ENCODE measurements at regions not wholly inside any gene's neighbourhood (a gene's known extent, or its start where the extent isn't known, plus 50 kb on each side); places are given as distances from the start of the nearest gene placed in this dataset.
"Not testable (repeated sequence)": the region's sequence is repeated elsewhere in the genome, so short reads cannot be mapped to it uniquely, and the experiment has no call there.

GRCh38 chr12:17577405-17577804, 512.6 kb downstream of the RERGL start:
- Mint-ChIP-seq H3K4me1 (peaks cover 11% of the 10 kb centered on the region), H3K9me3 (no peaks in the 10 kb centered on the region), H3K27ac (no peak overlapping the region), H3K27me3 (ENCODE audit: insufficient read depth) (no peaks in the 10 kb centered on the region), H3K36me3 (ENCODE audit: low read depth) (no peaks in the 10 kb centered on the region), H3K4me3 (no peak overlapping the region)
- no peak overlapping the region for H3K4me3 ChIP-seq (ENCODE audit: low read length)
- H3K9ac ChIP-seq (ENCODE audit: extremely low read depth, low read length, poor library complexity, severe bottlenecking): no peak overlapping the region
- no peak overlapping the region for H3K27ac ChIP-seq (ENCODE audit: low read depth, low read length)
- no peak for TF ChIP-seq CTCF (conservative IDR thresholded peaks at IDR 0.05)
- DNase-seq: peak; percentile 49
- H3K4me1 ChIP-seq (ENCODE audit: control insufficient read depth, insufficient read depth, low read length): no peaks in the 10 kb centered on the region
- 64 to 86% methylated on average over 1 to 5 of the region's 5 CpGs for WGBS, 2 experiments (ENCODE audit: insufficient coverage in 1 of 2, insufficient read length in 1 of 2)
- no peaks in the 10 kb centered on the region for H3K9me3 ChIP-seq (ENCODE audit: control insufficient read depth, low read length)
- no peaks in the 10 kb centered on the region for H3K27me3 ChIP-seq (ENCODE audit: control insufficient read depth, insufficient read depth, low read length, poor library complexity, severe bottlenecking)
- no peaks in the 10 kb centered on the region for H3K36me3 ChIP-seq (ENCODE audit: control insufficient read depth, insufficient read depth, low read length)

GRCh38 chr12:17572250-17572649, 517.7 kb downstream of the RERGL start:
- Histone ChIP-seq H3K4me3 (ENCODE audit: low read length) (no peak overlapping the region), H3K27me3 (ENCODE audit: control insufficient read depth, insufficient read depth, low read length, poor library complexity, severe bottlenecking) (no peaks in the 10 kb centered on the region), H3K9ac (ENCODE audit: extremely low read depth, low read length, poor library complexity, severe bottlenecking) (no peak overlapping the region), H3K9me3 (ENCODE audit: control insufficient read depth, low read length) (no peaks in the 10 kb centered on the region), H3K36me3 (ENCODE audit: control insufficient read depth, insufficient read depth, low read length) (no peaks in the 10 kb centered on the region), H3K27ac (ENCODE audit: low read depth, low read length) (no peak overlapping the region), H3K4me1 (ENCODE audit: control insufficient read depth, insufficient read depth, low read length) (no peaks in the 10 kb centered on the region)
- no peaks in the 10 kb centered on the region for H3K9me3 Mint-ChIP-seq
- no peaks in the 10 kb centered on the region for H3K27me3 Mint-ChIP-seq (ENCODE audit: insufficient read depth)
- H3K4me1 Mint-ChIP-seq: peaks cover 1% of the 10 kb centered on the region
- no peak overlapping the region for H3K4me3 Mint-ChIP-seq
- H3K27ac Mint-ChIP-seq: no peak overlapping the region
- no peaks in the 10 kb centered on the region for H3K36me3 Mint-ChIP-seq (ENCODE audit: low read depth)
- no peak for DNase-seq
- TF ChIP-seq CTCF (conservative IDR thresholded peaks at IDR 0.05): no peak

GRCh38 chr12:17571047-17571446, 518.9 kb downstream of the RERGL start:
- H3K4me3 ChIP-seq (ENCODE audit: low read length): no peak overlapping the region
- Mint-ChIP-seq H3K4me3 (no peak overlapping the region), H3K9me3 (no peaks in the 10 kb centered on the region), H3K4me1 (no peaks in the 10 kb centered on the region), H3K36me3 (ENCODE audit: low read depth) (no peaks in the 10 kb centered on the region), H3K27me3 (ENCODE audit: insufficient read depth) (no peaks in the 10 kb centered on the region), H3K27ac (no peak overlapping the region)
- DNase-seq: no peak
- no peak for TF ChIP-seq CTCF (conservative IDR thresholded peaks at IDR 0.05)
- no peak overlapping the region for H3K27ac ChIP-seq (ENCODE audit: low read depth, low read length)
- H3K36me3 ChIP-seq (ENCODE audit: control insufficient read depth, insufficient read depth, low read length): no peaks in the 10 kb centered on the region
- H3K9me3 ChIP-seq (ENCODE audit: control insufficient read depth, low read length): no peaks in the 10 kb centered on the region
- WGBS, 2 experiments (ENCODE audit: insufficient coverage in 1 of 2, insufficient read length in 1 of 2): 83% methylated on average over 2 of the region's 2 CpGs; no CpG with 5 or more reads in 1 of the 2 experiments
- no peaks in the 10 kb centered on the region for H3K4me1 ChIP-seq (ENCODE audit: control insufficient read depth, insufficient read depth, low read length)
- H3K9ac ChIP-seq (ENCODE audit: extremely low read depth, low read length, poor library complexity, severe bottlenecking): no peak overlapping the region
- no peaks in the 10 kb centered on the region for H3K27me3 ChIP-seq (ENCODE audit: control insufficient read depth, insufficient read depth, low read length, poor library complexity, severe bottlenecking)

GRCh38 chr12:17564630-17565029, 525.4 kb downstream of the RERGL start:
- not testable (repeated sequence) for H3K4me3 Mint-ChIP-seq; H3K27ac ChIP-seq (ENCODE audit: low read depth, low read length); H3K4me1 ChIP-seq (ENCODE audit: control insufficient read depth, insufficient read depth, low read length); H3K9ac ChIP-seq (ENCODE audit: extremely low read depth, low read length, poor library complexity, severe bottlenecking); H3K36me3 ChIP-seq (ENCODE audit: control insufficient read depth, insufficient read depth, low read length); H3K27me3 Mint-ChIP-seq (ENCODE audit: insufficient read depth); H3K9me3 ChIP-seq (ENCODE audit: control insufficient read depth, low read length); DNase-seq; H3K27ac Mint-ChIP-seq; H3K27me3 ChIP-seq (ENCODE audit: control insufficient read depth, insufficient read depth, low read length, poor library complexity, severe bottlenecking); H3K4me3 ChIP-seq (ENCODE audit: low read length); H3K4me1 Mint-ChIP-seq; H3K36me3 Mint-ChIP-seq (ENCODE audit: low read depth)
- peaks cover 24% of the 10 kb centered on the region for H3K9me3 Mint-ChIP-seq
- 87% methylated on average over 3 of the region's 8 CpGs; no CpG with 5 or more reads in 1 of the 2 experiments for WGBS, 2 experiments (ENCODE audit: insufficient coverage in 1 of 2, insufficient read length in 1 of 2)

Measured in endodermal cell (in vitro differentiated cells).